ENCODE measurements at regions not wholly inside any gene's neighbourhood (a gene's known extent, or its start where the extent isn't known, plus 50 kb on each side); places are given as distances from the start of the nearest gene placed in this dataset.

DNA sequence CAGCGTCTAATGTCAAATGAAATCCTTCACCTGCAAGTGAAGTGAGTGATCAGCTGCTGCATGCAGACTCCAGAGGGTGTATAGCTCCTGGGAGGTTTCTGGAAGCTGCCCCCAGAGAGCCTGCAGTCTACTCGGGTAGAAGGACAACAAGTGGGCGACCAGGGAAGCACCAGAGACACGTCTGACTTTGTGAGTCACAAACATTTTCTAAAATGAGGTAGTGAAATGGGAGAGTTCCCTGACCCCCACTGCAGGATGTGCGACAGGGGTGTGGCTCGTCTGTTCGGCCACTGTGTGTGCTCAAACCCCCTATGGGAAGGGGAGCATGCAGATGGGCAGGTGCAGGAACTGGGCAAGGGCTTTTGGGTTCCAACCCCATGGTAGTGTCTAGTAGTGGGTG, 177.1 kb upstream of the PRKCQ start:
- DNase-seq = no peak

DNA sequence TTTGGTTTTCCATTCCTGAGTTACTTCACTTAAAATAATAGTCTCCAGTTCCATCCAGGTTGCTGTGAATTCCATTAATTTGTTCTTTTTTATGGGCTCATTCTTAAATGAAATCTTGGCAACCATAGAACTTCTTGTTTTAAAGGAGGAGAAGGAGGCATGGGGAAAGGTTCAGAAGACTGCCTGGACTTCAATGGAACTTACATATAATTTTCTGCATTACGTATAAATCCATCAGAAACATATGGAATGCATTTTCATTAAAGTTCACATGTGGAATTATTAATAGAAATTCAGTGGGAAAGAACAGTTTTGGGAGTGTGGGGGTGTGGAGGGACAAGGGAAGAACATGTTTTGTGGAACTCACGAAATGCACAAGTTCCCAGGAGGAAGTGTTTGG, 176.6 kb upstream of the PRKCQ start:
- DNase-seq = no peak

- DNase-seq = peak; percentile 20
Measured at GRCh38 chr10:6755781-6756460, 175.8 kb upstream of the PRKCQ start.

- no peak for DNase-seq
Measured at GRCh38 chr10:6753644-6754043, 173.6 kb upstream of the PRKCQ start.

- DNase-seq = no peak
Measured at GRCh38 chr10:6751363-6751762, 171.3 kb upstream of the PRKCQ start.

DNA sequence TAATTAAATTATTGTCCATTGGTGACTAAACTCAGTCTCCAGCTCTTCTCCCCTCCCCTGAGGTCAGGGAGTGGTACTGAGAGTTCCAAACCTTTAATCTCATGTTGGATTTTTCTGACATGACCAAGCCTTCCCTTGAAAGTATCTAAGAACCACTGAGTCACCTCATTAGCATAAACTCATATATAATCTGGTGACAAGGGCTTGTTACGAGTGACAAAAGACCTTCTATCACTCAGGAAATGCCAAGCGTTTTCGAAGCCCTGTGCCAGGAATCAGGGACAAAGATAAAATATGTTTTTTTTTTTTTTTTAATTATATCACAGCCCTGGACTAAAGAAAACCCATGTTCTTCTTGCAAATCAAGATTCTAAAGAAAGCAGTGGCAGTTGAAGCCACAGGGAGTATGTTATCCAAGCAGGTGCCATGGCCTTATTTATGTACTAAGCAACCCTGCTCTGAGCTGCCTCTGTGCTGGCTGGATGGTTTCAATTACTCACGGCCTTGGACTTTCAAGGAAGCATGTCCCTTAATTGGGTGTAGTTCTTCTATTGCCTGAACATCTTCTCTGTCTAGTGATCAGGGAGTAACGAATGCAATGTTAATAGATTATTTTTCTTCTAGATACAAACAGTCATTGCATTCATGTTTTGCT, 169.0 kb upstream of the PRKCQ start:
- no peak for DNase-seq

- no peak for DNase-seq
Measured at GRCh38 chr10:6748029-6748428, 168.0 kb upstream of the PRKCQ start.

DNA sequence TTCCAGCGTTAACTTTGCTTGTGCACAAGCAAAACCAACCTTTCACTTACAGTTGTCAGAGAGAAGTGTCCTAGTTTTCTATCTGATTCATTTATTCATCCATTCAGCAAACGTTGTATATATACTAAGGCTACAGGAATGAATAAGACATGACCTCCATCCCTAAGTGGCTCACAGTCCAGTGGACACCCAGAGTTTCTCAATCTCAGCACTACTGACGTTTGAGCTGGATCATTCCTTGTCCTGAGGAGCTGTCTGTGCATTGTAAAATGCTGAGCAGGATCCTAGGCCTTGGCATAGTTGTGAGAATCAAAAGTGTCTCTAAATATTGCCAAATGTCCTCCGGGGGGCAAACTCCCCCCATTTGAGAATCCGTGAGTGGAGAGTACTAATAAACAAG, 166.7 kb upstream of the PRKCQ start:
- no peak for DNase-seq

- DNase-seq = no peak
Measured at GRCh38 chr10:6743291-6743849, 163.3 kb upstream of the PRKCQ start.

DNA sequence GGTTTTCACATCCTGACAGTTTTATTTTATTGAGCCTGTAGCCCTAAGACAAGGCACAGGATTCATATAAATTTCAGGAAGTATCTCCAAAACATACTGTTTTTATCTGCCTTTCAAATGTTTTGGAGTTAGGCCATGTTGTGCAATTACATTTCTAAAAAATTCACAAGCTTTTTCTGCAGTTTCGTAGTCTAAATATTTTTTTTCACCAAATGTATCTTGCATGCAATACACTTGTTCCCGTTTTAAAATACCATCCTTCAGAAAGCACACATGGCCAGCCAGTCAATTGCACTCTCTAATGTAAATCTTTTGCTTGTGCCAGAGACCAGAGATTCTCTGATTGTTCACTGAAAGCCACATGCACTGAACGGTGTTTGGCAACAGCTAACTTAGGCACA, 161.5 kb upstream of the PRKCQ start:
- DNase-seq = peak; percentile 8

DNA sequence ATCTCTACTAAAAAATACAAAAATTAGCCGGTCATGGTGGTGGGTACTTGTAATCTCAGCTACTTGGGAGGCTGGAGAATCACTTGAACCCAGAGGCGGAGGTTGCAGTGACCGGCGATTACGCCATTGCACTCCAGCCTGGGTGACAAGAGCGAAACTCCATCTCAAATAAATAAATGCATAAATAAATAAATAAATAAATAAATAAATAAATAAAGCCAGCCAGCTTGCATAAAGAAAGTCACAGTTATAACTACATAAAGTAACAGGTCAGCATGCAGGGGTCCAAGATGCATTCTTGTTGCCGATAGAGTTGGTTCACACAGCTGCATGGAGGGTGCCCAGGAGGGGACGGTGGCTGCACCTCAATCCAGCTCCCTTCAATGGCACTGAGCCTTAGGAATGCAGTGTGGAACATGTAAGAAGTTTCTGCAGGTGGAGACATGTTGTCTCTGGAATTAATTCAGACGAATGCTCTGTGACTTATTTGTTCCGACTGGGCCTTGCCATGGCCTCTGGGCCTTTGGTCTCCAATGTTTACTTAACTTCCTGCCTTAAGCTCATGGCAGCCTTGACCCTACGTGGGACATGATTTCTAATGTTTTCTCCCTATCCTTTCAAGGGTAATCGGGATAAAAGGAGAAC, 159.6 kb upstream of the PRKCQ start:
- DNase-seq = no peak

DNA sequence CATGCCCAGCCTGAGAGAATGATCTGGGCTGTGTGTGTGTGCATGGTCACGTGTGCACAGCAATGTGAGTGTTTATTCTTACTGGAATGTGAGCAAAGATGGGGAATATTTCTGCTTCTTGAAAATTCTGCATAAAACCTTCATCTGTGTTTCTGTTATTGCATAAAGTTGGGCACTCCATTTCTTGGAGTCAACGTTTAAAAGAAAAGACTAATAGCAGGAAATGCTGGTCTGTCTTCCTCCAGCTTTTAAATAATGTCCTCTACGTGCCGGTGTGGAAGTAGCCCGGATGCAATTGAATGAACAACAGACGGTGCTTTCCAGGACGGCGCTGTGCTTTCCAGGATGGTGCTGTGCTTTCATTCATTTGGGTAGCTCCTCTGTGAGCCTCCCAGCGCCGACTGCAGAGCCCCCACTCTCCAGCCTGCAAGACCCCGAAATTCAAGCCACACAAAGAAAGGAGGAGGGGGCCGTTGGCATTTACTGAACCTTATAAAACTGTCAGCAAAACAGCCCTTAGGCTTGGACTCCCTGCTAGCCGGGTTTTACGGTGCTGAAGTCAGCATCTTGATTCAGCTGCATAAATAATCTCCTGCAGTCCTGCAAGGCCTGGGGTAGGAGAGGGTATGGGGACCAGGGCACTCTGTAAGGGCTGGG, 158.2 kb upstream of the PRKCQ start:
- DNase-seq = peak; percentile 25

GRCh38 chr10:6737758-6738111, 157.7 kb upstream of the PRKCQ start:
- no peak for DNase-seq

- DNase-seq = no peak
Measured at GRCh38 chr10:6737080-6737641, 157.1 kb upstream of the PRKCQ start.

- no peak for DNase-seq
Measured at GRCh38 chr10:6734286-6734685, 154.2 kb upstream of the PRKCQ start.

GRCh38 chr10:6729861-6730344, 149.8 kb upstream of the PRKCQ start:
- no peak for DNase-seq

- DNase-seq = no peak
Measured at GRCh38 chr10:6729071-6729774, 149.1 kb upstream of the PRKCQ start.

DNA sequence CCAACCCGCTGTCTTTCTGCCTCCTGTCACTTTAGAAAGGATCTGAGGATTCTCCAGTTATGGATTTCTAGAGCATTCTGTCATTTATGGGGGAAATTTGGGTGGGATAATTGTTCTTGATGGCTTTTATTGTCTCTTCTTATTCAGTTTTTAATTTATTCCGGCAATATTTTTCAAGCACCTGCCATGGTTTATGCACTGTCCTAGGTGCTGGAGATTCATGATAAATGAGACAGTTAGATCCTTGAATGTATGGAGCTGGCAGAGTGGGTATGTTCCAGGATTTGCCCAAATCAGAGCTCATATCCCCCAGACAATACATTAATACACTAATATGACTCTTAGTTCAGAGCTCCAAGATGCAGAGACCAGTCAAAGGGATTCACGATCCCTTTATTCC, 146.8 kb upstream of the PRKCQ start:
- DNase-seq = no peak

DNA sequence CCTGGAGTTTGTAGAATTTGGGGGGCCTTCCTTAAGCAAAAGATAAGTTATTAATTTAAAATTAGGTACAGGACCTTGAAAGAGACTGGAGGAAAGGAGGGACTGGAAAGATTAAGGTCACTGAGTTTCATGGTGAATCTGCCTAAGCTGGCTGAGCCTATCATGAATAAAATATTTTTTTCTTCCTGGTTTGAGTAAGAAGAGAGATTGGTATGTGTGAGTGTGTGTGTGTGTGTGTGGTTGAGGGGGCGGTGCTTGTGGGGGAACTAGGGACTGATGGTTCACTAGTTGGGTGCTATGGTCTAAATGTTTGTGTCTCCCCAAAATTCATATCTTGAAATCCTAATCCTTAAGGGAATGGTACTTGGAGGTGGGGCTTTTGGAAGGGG, 142.5 kb upstream of the PRKCQ start:
- no peak for DNase-seq

- no peak for DNase-seq
Measured at GRCh38 chr10:6721964-6722615, 142.0 kb upstream of the PRKCQ start.

DNA sequence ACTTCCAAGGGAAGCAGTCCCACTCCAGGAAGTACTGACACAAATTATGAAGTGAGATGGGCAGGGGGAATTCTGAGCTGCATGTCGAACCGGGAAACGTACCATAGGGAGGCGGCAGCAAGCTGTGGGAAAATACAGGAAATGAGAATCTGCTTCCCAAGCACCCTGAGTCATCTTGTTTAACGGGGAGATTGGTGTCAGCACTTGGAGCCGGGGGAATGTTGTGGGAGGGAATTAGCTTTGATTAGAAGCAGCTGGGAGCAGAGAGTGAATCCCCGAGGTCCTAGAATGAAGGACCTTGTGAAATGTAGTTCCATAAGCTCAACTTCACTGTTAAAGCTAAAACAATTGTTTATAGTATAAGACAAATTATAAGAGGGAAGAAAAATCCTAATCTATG, 141.4 kb upstream of the PRKCQ start:
- no peak for DNase-seq

DNA sequence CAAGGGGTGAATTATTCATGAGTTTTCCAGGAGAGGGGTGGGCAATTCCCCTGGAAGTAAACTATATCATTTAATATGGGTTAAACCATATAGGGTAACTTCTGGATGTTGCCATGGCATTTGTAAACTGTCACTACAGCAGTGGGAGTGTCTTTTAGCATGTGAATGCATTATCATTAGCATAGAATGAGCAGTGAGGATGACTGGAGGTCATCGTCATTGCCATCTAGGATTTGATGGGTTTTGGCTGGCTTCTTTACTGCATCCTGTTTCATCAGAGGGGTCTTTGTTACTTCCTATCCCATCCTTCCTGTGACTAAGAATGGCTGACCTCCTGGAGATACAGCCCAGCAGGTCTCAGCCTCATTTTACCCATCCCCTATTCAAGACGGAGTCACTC, 139.5 kb upstream of the PRKCQ start:
- no peak for DNase-seq
